Lung (tissue), 11 donors: ENCODE measurements at regions not wholly inside any gene's neighbourhood (a gene's known extent, or its start where the extent isn't known, plus 50 kb on each side); places are given as distances from the start of the nearest gene placed in this dataset.

Source experiments
- ATAC-seq: fragments of 200-7000 bp; cut with Tn5 transposase; one replicate; pipeline ENCODE4 v1.9.1; 2020; ENCODE audit warnings: moderate number of reproducible peaks; ENCODE audit not compliant: insufficient read depth, low FRiP score
- DNase-seq, 3 donors: peaks; one replicate each; pipeline ENCODE4 v3.0.0-alpha.2; 2013 to 2017
- H3K27ac ChIP-seq, 2 donors: one replicate each; pipeline ENCODE4 v1.5.1; 2013; ENCODE audit warnings: mild to moderate bottlenecking in 2 of 2, moderate library complexity in 2 of 2, control low read depth in 1 of 2, inconsistent platforms in 1 of 2, low read depth in 1 of 2, low read length in 1 of 2
- H3K27me3 ChIP-seq, 3 donors: one replicate each; pipeline ENCODE4 v1.5.1; 2013; ENCODE audit warnings: low read length in 2 of 3; ENCODE audit not compliant: control insufficient read depth in 3 of 3, insufficient read depth in 3 of 3
- H3K36me3 ChIP-seq, 4 donors: one replicate each; pipeline ENCODE4 v1.5.1; 2013; ENCODE audit warnings: low read length in 4 of 4, mild to moderate bottlenecking in 1 of 4, moderate library complexity in 1 of 4; ENCODE audit not compliant: control insufficient read depth in 4 of 4, insufficient read depth in 4 of 4
- H3K4me1 ChIP-seq, 5 donors: one replicate each; pipeline ENCODE4 v1.5.1; 2013; ENCODE audit warnings: low read length in 5 of 5, mild to moderate bottlenecking in 2 of 5, moderate library complexity in 1 of 5; ENCODE audit not compliant: control insufficient read depth in 5 of 5, insufficient read depth in 5 of 5
- H3K4me3 ChIP-seq: one replicate; pipeline ENCODE4 v1.5.1; 2013; ENCODE audit warnings: mild to moderate bottlenecking, control low read depth, moderate library complexity
- H3K9ac ChIP-seq, 2 donors: one replicate each; pipeline ENCODE4 v1.5.1; 2013; ENCODE audit warnings: low read length in 2 of 2, control low read depth in 1 of 2; ENCODE audit not compliant: insufficient read depth in 1 of 2
- H3K9me3 ChIP-seq, 4 donors: one replicate each; pipeline ENCODE4 v1.5.1; 2013; ENCODE audit warnings: low read length in 3 of 4, mild to moderate bottlenecking in 1 of 4, moderate library complexity in 1 of 4; ENCODE audit not compliant: control insufficient read depth in 4 of 4, insufficient read depth in 3 of 4
- CTCF ChIP-seq: IDR thresholded peaks from 2 replicates; pipeline ENCODE4 v1.5.1; 2012; ENCODE audit warnings: mild to moderate bottlenecking; ENCODE audit errors: control extremely low read depth, extremely low read depth
- WGBS, 2 donors: extraction: QIAGEN DNeasy Blood & Tissue Kit; methylation state at CpG; one replicate each; pipeline ENCODE4 v1.1.7; 2013; 5-methylcytosine and 5-hydroxymethylcytosine counted together
- donor health status: control.
- donor health status: control.
- donor health status: Bipolar disorder and iron deficiency.
- donor health status: healthy.
- donor health status: DM: yes; HTN: yes; CAD: no.

GRCh38 chr12:25322351-25322750 is 71.6 kb upstream of the KRAS start:
- ATAC-seq, result no peak
- no peak for TF ChIP-seq CTCF
- H3K27me3 ChIP-seq, result no peaks in the 10 kb centered on the region
- no peaks in the 10 kb centered on the region for H3K9me3 ChIP-seq
- H3K36me3 ChIP-seq, result no peaks in the 10 kb centered on the region
- H3K4me1 ChIP-seq, result peaks cover 0 to 9% (median 2%) of the 10 kb centered on the region in 5 donors
- no peak for DNase-seq
- H3K4me3 ChIP-seq, result no peak overlapping the region
- no peak overlapping the region for H3K27ac ChIP-seq
- WGBS, 2 donors, result 44 to 48% methylated on average over 1 of the region's 1 CpG
- no peak overlapping the region for H3K9ac ChIP-seq

- Histone ChIP-seq H3K36me3 (no peaks in the 10 kb centered on the region), H3K27me3 (no peaks in the 10 kb centered on the region), H3K4me1 (peaks cover 0 to 9% (median 2%) of the 10 kb centered on the region in 5 donors), H3K9ac (no peak overlapping the region), H3K9me3 (no peaks in the 10 kb centered on the region), H3K4me3 (no peak overlapping the region), H3K27ac (no peak overlapping the region)
- TF ChIP-seq CTCF, result no peak
- ATAC-seq (no peak), DNase-seq (no peak)
- WGBS, 2 donors, result 92 to 93% methylated on average over 4 of the region's 4 CpGs
Observed at GRCh38 chr12:25321772-25322171, 71.0 kb upstream of the KRAS start.

GRCh38 chr12:25320123-25321006 is 69.6 kb upstream of the KRAS start:
- Histone ChIP-seq H3K27me3 (no peaks in the 10 kb centered on the region), H3K27ac (no peak overlapping the region), H3K4me1 (peaks cover 0 to 9% (median 2%) of the 10 kb centered on the region in 5 donors), H3K9me3 (no peaks in the 10 kb centered on the region), H3K36me3 (no peaks in the 10 kb centered on the region), H3K9ac (no peak overlapping the region), H3K4me3 (no peak overlapping the region)
- DNase-seq (no peak), ATAC-seq (no peak)
- WGBS, 2 donors, result 30 to 43% methylated on average over 5 of the region's 5 CpGs
- TF ChIP-seq CTCF, result no peak
